LNCaP clone FGC (cell line): ENCODE measurements at regions not wholly inside any gene's neighbourhood (a gene's known extent, or its start where the extent isn't known, plus 50 kb on each side); places are given as distances from the start of the nearest gene placed in this dataset.

Experiments used
- DNase-seq: peaks from one replicate; pipeline ENCODE4 v3.0.0-alpha.2; 2011; ENCODE audit warnings: low read depth
- H3K4me3 ChIP-seq: 2 replicates; pipeline ENCODE4 v1.5.1; 2011; ENCODE audit warnings: mild to moderate bottlenecking, low read depth, low read length, control low read depth
- TF ChIP-seq, protein P1 (sequence below): IDR thresholded peaks from 2 replicates; pipeline ENCODE4 v1.5.1; 2012; ENCODE audit warnings: mild to moderate bottlenecking; ENCODE audit not compliant: control insufficient read depth, insufficient read depth; ENCODE audit errors: extremely low read depth

GRCh38 chr16:85372627-85373372 is 240.3 kb upstream of the GSE1 start:
- DNase-seq: no peak
- TF ChIP-seq, protein P1, sequence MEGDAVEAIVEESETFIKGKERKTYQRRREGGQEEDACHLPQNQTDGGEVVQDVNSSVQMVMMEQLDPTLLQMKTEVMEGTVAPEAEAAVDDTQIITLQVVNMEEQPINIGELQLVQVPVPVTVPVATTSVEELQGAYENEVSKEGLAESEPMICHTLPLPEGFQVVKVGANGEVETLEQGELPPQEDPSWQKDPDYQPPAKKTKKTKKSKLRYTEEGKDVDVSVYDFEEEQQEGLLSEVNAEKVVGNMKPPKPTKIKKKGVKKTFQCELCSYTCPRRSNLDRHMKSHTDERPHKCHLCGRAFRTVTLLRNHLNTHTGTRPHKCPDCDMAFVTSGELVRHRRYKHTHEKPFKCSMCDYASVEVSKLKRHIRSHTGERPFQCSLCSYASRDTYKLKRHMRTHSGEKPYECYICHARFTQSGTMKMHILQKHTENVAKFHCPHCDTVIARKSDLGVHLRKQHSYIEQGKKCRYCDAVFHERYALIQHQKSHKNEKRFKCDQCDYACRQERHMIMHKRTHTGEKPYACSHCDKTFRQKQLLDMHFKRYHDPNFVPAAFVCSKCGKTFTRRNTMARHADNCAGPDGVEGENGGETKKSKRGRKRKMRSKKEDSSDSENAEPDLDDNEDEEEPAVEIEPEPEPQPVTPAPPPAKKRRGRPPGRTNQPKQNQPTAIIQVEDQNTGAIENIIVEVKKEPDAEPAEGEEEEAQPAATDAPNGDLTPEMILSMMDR: no peak
- H3K4me3 ChIP-seq: no peak overlapping the region

GRCh38 chr16:85373741-85374570 is 239.2 kb upstream of the GSE1 start:
- TF ChIP-seq, protein P1: no peak
- no peak overlapping the region for H3K4me3 ChIP-seq
- DNase-seq: no peak

DNA sequence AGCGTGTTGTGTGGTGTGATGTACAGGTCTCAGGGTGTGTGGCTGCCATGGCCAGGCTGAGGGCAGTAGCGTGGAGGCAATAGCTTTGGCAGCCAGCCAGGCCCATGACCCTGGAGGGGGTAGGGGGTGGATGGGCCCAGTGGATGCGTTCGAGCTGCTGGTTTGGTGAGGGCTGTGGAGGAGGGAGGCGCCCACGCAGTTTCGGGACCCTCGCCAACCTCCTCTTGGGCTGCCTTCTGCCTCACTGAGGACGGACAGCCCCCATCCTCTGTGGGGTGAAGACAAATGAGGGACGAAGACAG is 238.6 kb upstream of the GSE1 start:
- TF ChIP-seq, protein P1: no peak
- DNase-seq: no peak
- no peak overlapping the region for H3K4me3 ChIP-seq

GRCh38 chr16:85375282-85375681 is 237.8 kb upstream of the GSE1 start:
- no peak overlapping the region for H3K4me3 ChIP-seq
- TF ChIP-seq, protein P1: no peak
- DNase-seq: no peak

GRCh38 chr16:85376292-85377095 is 236.6 kb upstream of the GSE1 start:
- no peak overlapping the region for H3K4me3 ChIP-seq
- TF ChIP-seq, protein P1: no peak
- no peak for DNase-seq

DNA sequence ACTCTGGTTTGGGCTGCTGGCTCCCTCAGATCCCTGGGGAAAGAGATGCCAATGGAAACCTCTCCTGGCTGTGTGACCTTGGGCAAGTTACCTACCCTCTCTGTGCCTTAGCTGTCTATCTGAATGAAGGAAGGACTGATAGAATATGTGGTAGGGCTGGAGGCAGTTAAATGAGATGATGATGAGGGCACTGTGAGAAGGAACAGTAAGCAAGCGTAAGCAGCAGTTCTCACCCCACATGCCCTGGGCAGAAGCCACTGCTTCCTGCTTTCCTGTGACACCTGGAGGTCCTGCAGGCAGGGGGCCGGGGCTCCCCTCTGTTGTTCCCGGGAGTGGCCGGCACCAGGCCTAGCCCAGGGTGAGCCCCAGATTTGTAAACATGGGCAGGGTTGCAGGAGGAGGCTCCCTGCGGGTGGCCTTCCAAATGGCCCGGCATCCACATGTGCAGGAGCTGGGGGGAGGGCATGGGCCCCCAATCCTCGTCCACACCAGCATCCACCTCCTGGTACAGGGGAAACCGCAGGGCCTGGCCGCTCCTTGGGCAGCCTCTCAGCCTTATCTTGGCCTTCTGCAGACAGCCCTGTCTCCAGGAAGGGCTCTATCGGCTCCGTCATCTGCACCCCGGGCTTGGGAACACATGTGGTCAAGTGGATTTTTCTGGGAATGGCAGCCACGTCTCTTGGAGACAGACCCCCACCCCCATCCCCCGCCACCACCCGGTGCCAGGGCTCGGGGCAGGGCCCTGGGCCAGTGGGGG is 235.6 kb upstream of the GSE1 start:
- H3K4me3 ChIP-seq: no peak overlapping the region
- no peak for DNase-seq
- TF ChIP-seq, protein P1: no peak
